IPS-20b (cell line): ENCODE measurements at regions not wholly inside any gene's neighbourhood (a gene's known extent, or its start where the extent isn't known, plus 50 kb on each side); places are given as distances from the start of the nearest gene placed in this dataset.

Experiments used
- H3K27ac ChIP-seq: one replicate; pipeline ENCODE4 v1.5.1; 2013; ENCODE audit warnings: low read length
- H3K27me3 ChIP-seq: 2 replicates; pipeline ENCODE4 v1.6.1; 2013; ENCODE audit warnings: mild to moderate bottlenecking, low read length, inconsistent platforms; ENCODE audit not compliant: insufficient read depth
- H3K36me3 ChIP-seq: 2 replicates; pipeline ENCODE4 v1.6.1; 2013; ENCODE audit warnings: low read depth, mild to moderate bottlenecking, inconsistent platforms, low read length, moderate library complexity; ENCODE audit not compliant: insufficient read depth
- H3K4me1 ChIP-seq: 2 replicates; pipeline ENCODE4 v1.6.1; 2013; ENCODE audit warnings: mild to moderate bottlenecking, control low read depth, inconsistent platforms, low read length, moderate library complexity; ENCODE audit not compliant: insufficient read depth
- H3K4me3 ChIP-seq: 2 replicates; pipeline ENCODE4 v1.5.1; 2013; ENCODE audit warnings: mild to moderate bottlenecking, low read length, inconsistent platforms
- H3K9ac ChIP-seq: 2 replicates; pipeline ENCODE4 v1.6.1; 2013; ENCODE audit warnings: low read depth, mild to moderate bottlenecking, inconsistent platforms, low read length, moderate library complexity
- H3K9me3 ChIP-seq: 2 replicates; pipeline ENCODE4 v1.6.1; 2013; ENCODE audit warnings: mild to moderate bottlenecking, low read depth, low read length, inconsistent platforms; ENCODE audit not compliant: insufficient read depth

DNA sequence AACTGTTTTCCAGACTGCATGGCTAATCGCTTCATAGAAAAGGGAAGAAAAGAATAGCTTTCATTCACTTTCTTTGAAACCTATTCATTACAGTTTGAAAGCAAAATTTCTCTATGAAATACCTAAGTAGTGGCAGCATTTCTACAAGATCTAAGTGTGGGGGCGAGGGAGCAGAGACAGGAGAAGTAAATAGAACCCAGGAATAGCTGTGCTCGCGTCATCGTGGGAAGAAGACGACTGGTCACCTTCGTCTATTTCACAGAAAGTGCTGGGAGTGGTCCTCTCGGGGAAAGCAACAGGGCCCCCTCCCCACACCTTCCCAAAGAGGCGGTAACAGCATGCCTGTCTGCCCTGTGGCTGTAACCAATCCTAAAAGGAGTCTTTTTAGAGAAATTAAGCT is 169.9 kb upstream of the NOCT start:
- no peaks in the 10 kb centered on the region for H3K36me3 ChIP-seq
- no peaks in the 10 kb centered on the region for H3K27me3 ChIP-seq
- H3K9ac ChIP-seq: no peak overlapping the region
- H3K27ac ChIP-seq: no peak overlapping the region
- H3K4me1 ChIP-seq: no peaks in the 10 kb centered on the region
- no peaks in the 10 kb centered on the region for H3K9me3 ChIP-seq
- no peak overlapping the region for H3K4me3 ChIP-seq

DNA sequence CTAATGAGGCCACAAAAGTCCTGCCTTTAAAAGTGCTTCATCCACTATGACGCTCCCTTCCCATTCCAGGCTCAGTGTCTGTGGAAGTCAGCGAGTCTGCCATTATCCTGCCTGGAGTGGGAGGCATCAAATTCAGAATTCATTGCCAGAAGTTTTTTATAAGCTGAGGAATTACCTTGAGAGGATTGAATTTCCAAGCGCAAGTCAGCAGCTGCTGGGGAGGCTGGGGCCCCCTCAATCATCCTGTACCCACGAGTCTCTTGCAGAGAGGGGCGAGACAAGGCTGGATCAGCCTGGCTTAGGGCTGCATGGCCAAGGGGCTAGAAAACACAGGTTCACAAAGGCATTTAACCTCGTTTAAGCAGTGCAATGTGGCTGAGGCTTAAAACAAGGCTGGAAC is 170.5 kb upstream of the NOCT start:
- Histone ChIP-seq H3K27ac (no peak overlapping the region), H3K4me3 (no peak overlapping the region), H3K9me3 (no peaks in the 10 kb centered on the region), H3K9ac (no peak overlapping the region), H3K27me3 (no peaks in the 10 kb centered on the region), H3K4me1 (no peaks in the 10 kb centered on the region), H3K36me3 (no peaks in the 10 kb centered on the region)

DNA sequence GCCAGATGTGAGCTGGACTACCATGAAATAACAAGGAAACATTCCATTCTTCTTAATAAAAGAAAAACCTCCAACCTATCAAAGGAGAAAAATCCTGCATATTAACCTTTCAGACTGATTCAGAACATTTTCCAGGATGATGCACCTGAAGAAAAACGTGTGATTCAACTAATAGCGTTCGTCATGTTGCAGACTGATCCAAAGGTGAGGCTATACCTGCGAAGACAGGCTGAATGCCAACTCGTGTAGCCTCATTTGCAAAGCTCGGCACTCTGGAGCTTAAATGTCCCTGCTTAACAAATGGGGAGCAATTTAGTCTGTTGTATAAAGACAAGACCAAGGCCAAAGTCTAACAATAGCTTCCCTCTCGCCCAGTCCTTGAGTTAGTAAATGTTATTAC is 172.0 kb upstream of the NOCT start:
- no peaks in the 10 kb centered on the region for H3K4me1 ChIP-seq
- no peaks in the 10 kb centered on the region for H3K9me3 ChIP-seq
- no peak overlapping the region for H3K27ac ChIP-seq
- H3K4me3 ChIP-seq: no peak overlapping the region
- no peaks in the 10 kb centered on the region for H3K27me3 ChIP-seq
- no peaks in the 10 kb centered on the region for H3K36me3 ChIP-seq
- no peak overlapping the region for H3K9ac ChIP-seq

DNA sequence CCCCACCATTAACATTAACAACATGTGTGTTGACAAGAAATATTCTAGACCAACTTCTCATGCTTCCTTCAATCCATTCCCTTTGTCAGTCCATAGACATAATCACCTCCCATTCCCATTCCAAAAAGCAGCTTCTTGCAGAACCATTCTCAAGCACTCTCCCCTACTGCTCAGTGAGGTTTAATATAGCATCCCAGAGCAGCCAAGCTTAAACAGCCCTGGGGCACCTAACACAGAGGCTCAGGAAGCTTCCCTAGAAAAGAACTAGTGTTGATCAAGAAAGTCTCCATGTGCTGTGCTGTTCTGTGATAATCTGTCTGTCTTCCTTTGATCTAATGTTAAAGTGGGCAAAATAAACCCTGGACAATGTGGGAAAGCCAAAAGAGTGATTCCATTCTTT is 174.2 kb upstream of the NOCT start:
- Histone ChIP-seq H3K9ac (no peak overlapping the region), H3K27ac (no peak overlapping the region), H3K4me3 (no peak overlapping the region), H3K27me3 (no peaks in the 10 kb centered on the region), H3K9me3 (no peaks in the 10 kb centered on the region), H3K4me1 (no peaks in the 10 kb centered on the region), H3K36me3 (no peaks in the 10 kb centered on the region)

GRCh38 chr4:138838251-138838650 is 177.3 kb upstream of the NOCT start:
- no peaks in the 10 kb centered on the region for H3K4me1 ChIP-seq
- no peaks in the 10 kb centered on the region for H3K9me3 ChIP-seq
- no peaks in the 10 kb centered on the region for H3K27me3 ChIP-seq
- no peak overlapping the region for H3K4me3 ChIP-seq
- H3K27ac ChIP-seq: no peak overlapping the region
- no peak overlapping the region for H3K9ac ChIP-seq
- no peaks in the 10 kb centered on the region for H3K36me3 ChIP-seq

GRCh38 chr4:138835832-138836533 is 179.6 kb upstream of the NOCT start:
- H3K36me3 ChIP-seq: no peaks in the 10 kb centered on the region
- H3K9me3 ChIP-seq: no peaks in the 10 kb centered on the region
- H3K4me1 ChIP-seq: no peaks in the 10 kb centered on the region
- no peaks in the 10 kb centered on the region for H3K27me3 ChIP-seq
- H3K4me3 ChIP-seq: no peak overlapping the region
- H3K27ac ChIP-seq: no peak overlapping the region
- H3K9ac ChIP-seq: no peak overlapping the region

DNA sequence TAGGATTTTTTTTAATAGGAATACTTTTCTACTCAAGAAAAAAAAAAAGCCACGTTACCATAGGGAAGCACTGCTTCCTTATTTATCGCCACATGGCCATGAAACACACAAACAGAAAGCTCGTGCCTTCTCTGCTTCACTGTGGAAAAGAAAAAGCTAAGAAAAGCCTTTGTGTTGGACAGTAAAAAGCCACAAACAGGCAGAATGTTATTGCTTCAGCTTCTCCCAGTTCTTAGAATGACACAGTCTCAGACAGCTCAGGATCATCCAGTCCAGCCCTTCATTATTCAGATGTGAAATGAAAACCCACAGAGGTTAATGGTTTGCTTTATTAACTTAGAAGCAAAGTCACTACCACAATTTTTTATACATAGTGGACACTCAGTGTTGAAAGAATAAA is 181.6 kb upstream of the NOCT start:
- Histone ChIP-seq H3K9ac (no peak overlapping the region), H3K27me3 (no peaks in the 10 kb centered on the region), H3K9me3 (no peaks in the 10 kb centered on the region), H3K4me1 (no peaks in the 10 kb centered on the region), H3K4me3 (no peak overlapping the region), H3K36me3 (no peaks in the 10 kb centered on the region), H3K27ac (no peak overlapping the region)

DNA sequence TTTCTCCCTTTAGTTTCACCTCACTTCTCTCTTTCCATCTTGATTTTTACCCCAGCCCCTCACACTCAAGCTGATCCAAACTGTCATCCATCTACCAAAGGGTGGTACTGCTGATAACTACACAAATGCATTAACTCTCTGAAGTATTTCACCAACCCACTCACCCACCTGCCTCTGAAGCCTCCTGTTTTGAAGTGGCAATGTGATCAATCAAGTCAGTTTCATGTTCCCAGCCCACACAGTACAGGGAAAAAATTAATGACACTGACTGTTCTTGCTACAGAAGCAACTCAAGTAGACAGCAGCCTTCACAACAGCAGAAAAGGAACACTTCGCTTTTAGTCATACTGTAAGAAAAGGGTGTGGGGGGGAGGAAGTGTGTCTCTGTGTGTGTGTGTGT is 183.0 kb upstream of the NOCT start:
- Histone ChIP-seq H3K4me1 (no peaks in the 10 kb centered on the region), H3K9me3 (no peaks in the 10 kb centered on the region), H3K27me3 (no peaks in the 10 kb centered on the region), H3K27ac (no peak overlapping the region), H3K4me3 (no peak overlapping the region), H3K9ac (no peak overlapping the region), H3K36me3 (no peaks in the 10 kb centered on the region)

GRCh38 chr4:138831948-138832347 is 183.6 kb upstream of the NOCT start:
- Histone ChIP-seq H3K9ac (no peak overlapping the region), H3K27ac (no peak overlapping the region), H3K36me3 (no peaks in the 10 kb centered on the region), H3K9me3 (no peaks in the 10 kb centered on the region), H3K4me3 (no peak overlapping the region), H3K27me3 (no peaks in the 10 kb centered on the region), H3K4me1 (no peaks in the 10 kb centered on the region)

- Histone ChIP-seq H3K9me3 (no peaks in the 10 kb centered on the region), H3K4me3 (no peak overlapping the region), H3K36me3 (no peaks in the 10 kb centered on the region), H3K4me1 (no peaks in the 10 kb centered on the region), H3K27ac (no peak overlapping the region), H3K27me3 (no peaks in the 10 kb centered on the region), H3K9ac (no peak overlapping the region)
Observed at GRCh38 chr4:138828926-138829325, 186.7 kb upstream of the NOCT start.

GRCh38 chr4:138826754-138827153 is 188.8 kb upstream of the NOCT start:
- Histone ChIP-seq H3K9me3 (no peaks in the 10 kb centered on the region), H3K36me3 (no peaks in the 10 kb centered on the region), H3K4me1 (no peaks in the 10 kb centered on the region), H3K9ac (no peak overlapping the region), H3K27me3 (no peaks in the 10 kb centered on the region), H3K4me3 (no peak overlapping the region), H3K27ac (no peak overlapping the region)

DNA sequence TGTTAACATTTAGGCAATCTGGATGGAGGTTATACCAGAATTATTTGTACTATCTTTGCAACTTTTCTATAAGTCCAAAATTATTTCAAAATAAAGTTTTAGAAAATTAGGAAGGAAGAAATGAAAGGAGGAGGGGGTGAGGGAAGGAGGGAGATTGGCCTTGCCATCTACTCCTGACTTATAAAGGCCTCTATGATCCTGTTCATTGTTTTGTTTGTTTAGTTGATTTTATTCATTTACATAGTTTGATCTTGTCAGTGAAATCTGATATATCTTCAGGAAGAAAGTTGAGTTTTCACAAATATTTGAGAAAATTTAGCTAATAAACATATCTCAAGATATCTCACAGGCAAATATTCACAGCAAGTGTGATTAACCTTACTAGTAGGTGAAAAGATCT is 189.3 kb upstream of the NOCT start:
- H3K36me3 ChIP-seq: no peaks in the 10 kb centered on the region
- no peaks in the 10 kb centered on the region for H3K4me1 ChIP-seq
- no peaks in the 10 kb centered on the region for H3K9me3 ChIP-seq
- H3K9ac ChIP-seq: no peak overlapping the region
- no peak overlapping the region for H3K27ac ChIP-seq
- H3K27me3 ChIP-seq: no peaks in the 10 kb centered on the region
- no peak overlapping the region for H3K4me3 ChIP-seq
